ENCODE measurements at regions not wholly inside any gene's neighbourhood (a gene's known extent, or its start where the extent isn't known, plus 50 kb on each side); places are given as distances from the start of the nearest gene placed in this dataset.

- no peak for TF ChIP-seq CTCF (conservative IDR thresholded peaks at IDR 0.05)
- H3K27ac ChIP-seq: no peak overlapping the region
Observed at GRCh38 chr14:56860441-56860840, 50.2 kb upstream of the OTX2 start.

Measured in VCaP (cell line).